ENCODE measurements at regions not wholly inside any gene's neighbourhood (a gene's known extent, or its start where the extent isn't known, plus 50 kb on each side); places are given as distances from the start of the nearest gene placed in this dataset.

- Histone ChIP-seq H3K9me3 (ENCODE audit: control insufficient read depth, insufficient read depth, low read depth, low read length) (no peaks in the 10 kb centered on the region), H3K4me1 (ENCODE audit: control insufficient read depth, insufficient read depth, low read length) (no peaks in the 10 kb centered on the region), H3K36me3 (ENCODE audit: control insufficient read depth, insufficient read depth, low read length) (no peaks in the 10 kb centered on the region), H3K27ac (ENCODE audit: low read length) (no peak overlapping the region), H3K27me3 (ENCODE audit: control insufficient read depth, insufficient read depth, low read length) (no peaks in the 10 kb centered on the region), H3K4me3 (ENCODE audit: low read depth in 2 of 2, low read length in 2 of 2) (no peak overlapping the region)
- POLR2A ChIA-PET, result no interaction called here
- intact Hi-C loops (cut with micrococcal nuclease; ENCODE audit: unreplicated experiment) (no loop called here), in situ Hi-C loops (cut with HindIII; ENCODE audit: low pct_unique_long_range_greater_than_20kb, low sequenced_read_pairs) (no loop called here)
- BruUV-seq (replicated peaks), result no TSS peak
- DNase-seq (ENCODE audit: low read depth, low spot score), result no peak
- CTCF ChIA-PET, result no interaction called here
- ATAC-seq, result no peak
- TF ChIP-seq POLR2AphosphoS5 (IDR thresholded peaks at IDR 0.05; ENCODE audit: low read depth, low read length) (no peak), SIN3A (IDR thresholded peaks at IDR 0.05; ENCODE audit: borderline replicate concordance, insufficient read depth, low read depth, low read length) (no peak), REST (IDR thresholded peaks at IDR 0.05; ENCODE audit: insufficient read depth in 1 of 2, low read depth in 2 of 2, low read length in 1 of 2) (no peak), TCF7L2 (IDR thresholded peaks at IDR 0.05; ENCODE audit: low read depth, low read length) (no peak), CTCF (IDR thresholded peaks at IDR 0.05) (no peak)
Observed at GRCh38 chr9:3751125-3751758, 225.4 kb upstream of the RFX3 start.

- DNase-seq (ENCODE audit: low read depth, low spot score) (no peak), ATAC-seq (no peak)
- Histone ChIP-seq H3K4me3 (ENCODE audit: low read depth in 2 of 2, low read length in 2 of 2) (no peak overlapping the region), H3K9me3 (ENCODE audit: control insufficient read depth, insufficient read depth, low read depth, low read length) (no peaks in the 10 kb centered on the region), H3K36me3 (ENCODE audit: control insufficient read depth, insufficient read depth, low read length) (no peaks in the 10 kb centered on the region), H3K4me1 (ENCODE audit: control insufficient read depth, insufficient read depth, low read length) (no peaks in the 10 kb centered on the region), H3K27ac (ENCODE audit: low read length) (no peak overlapping the region), H3K27me3 (ENCODE audit: control insufficient read depth, insufficient read depth, low read length) (no peaks in the 10 kb centered on the region)
- ChIA-PET CTCF (no interaction called here), POLR2A (no interaction called here)
- BruUV-seq (replicated peaks), result no TSS peak
- in situ Hi-C loops (cut with HindIII; ENCODE audit: low pct_unique_long_range_greater_than_20kb, low sequenced_read_pairs), result no loop called here
- no peak for TF ChIP-seq TCF7L2 (IDR thresholded peaks at IDR 0.05; ENCODE audit: low read depth, low read length)
- TF ChIP-seq REST (IDR thresholded peaks at IDR 0.05; ENCODE audit: insufficient read depth in 1 of 2, low read depth in 2 of 2, low read length in 1 of 2), result no peak
- TF ChIP-seq CTCF (IDR thresholded peaks at IDR 0.05), result no peak
- TF ChIP-seq SIN3A (IDR thresholded peaks at IDR 0.05; ENCODE audit: borderline replicate concordance, insufficient read depth, low read depth, low read length), result no peak
- no peak for TF ChIP-seq POLR2AphosphoS5 (IDR thresholded peaks at IDR 0.05; ENCODE audit: low read depth, low read length)
- intact Hi-C loops (cut with micrococcal nuclease; ENCODE audit: unreplicated experiment), result no loop called here
Observed at GRCh38 chr9:3750321-3750720, 224.5 kb upstream of the RFX3 start.
